ENCODE measurements at regions not wholly inside any gene's neighbourhood (a gene's known extent, or its start where the extent isn't known, plus 50 kb on each side); places are given as distances from the start of the nearest gene placed in this dataset.
"Not testable (repeated sequence)": the region's sequence is repeated elsewhere in the genome, so short reads cannot be mapped to it uniquely, and the experiment has no call there.

GRCh38 chr11:122022646-122023045, 93.4 kb downstream of the BLID start:
- no peak for DNase-seq (ENCODE audit: low spot score)

- DNase-seq (ENCODE audit: low spot score), result no peak
Measured at GRCh38 chr11:122020902-122021301, 95.1 kb downstream of the BLID start.

- no peak for DNase-seq (ENCODE audit: low spot score)
Measured at GRCh38 chr11:122019908-122020694, 95.9 kb downstream of the BLID start.

GRCh38 chr11:122007601-122008071, 108.4 kb downstream of the BLID start:
- DNase-seq (ENCODE audit: low spot score), result no peak

GRCh38 chr11:122004446-122004845, 111.6 kb downstream of the BLID start:
- DNase-seq (ENCODE audit: low spot score), result no peak

- no peak for DNase-seq (ENCODE audit: low spot score)
Measured at GRCh38 chr11:122002926-122003325, 113.1 kb downstream of the BLID start.

GRCh38 chr11:122002047-122002446, 114.0 kb downstream of the BLID start:
- DNase-seq (ENCODE audit: low spot score), result no peak

- DNase-seq (ENCODE audit: low spot score), result no peak
Measured at GRCh38 chr11:121999651-122000050, 116.4 kb downstream of the BLID start.

GRCh38 chr11:121996574-121996973, 119.4 kb downstream of the BLID start:
- DNase-seq (ENCODE audit: low spot score), result no peak

GRCh38 chr11:121983901-121984300, 132.1 kb downstream of the BLID start:
- DNase-seq (ENCODE audit: low spot score), result no peak

GRCh38 chr11:121977914-121978313, 138.1 kb downstream of the BLID start:
- DNase-seq (ENCODE audit: low spot score), result not testable (repeated sequence)

GRCh38 chr11:121968638-121969037, 147.4 kb downstream of the BLID start:
- DNase-seq (ENCODE audit: low spot score), result no peak

GRCh38 chr11:121967131-121967704, 148.8 kb downstream of the BLID start:
- no peak for DNase-seq (ENCODE audit: low spot score)

GRCh38 chr11:121965330-121965729, 150.7 kb downstream of the BLID start:
- DNase-seq (ENCODE audit: low spot score), result no peak

GRCh38 chr11:121964591-121964990, 151.4 kb downstream of the BLID start:
- DNase-seq (ENCODE audit: low spot score), result no peak

GRCh38 chr11:121963846-121964245, 152.2 kb downstream of the BLID start:
- DNase-seq (ENCODE audit: low spot score), result not testable (repeated sequence)

GRCh38 chr11:121961321-121961801, 154.7 kb downstream of the BLID start:
- DNase-seq (ENCODE audit: low spot score), result no peak

GRCh38 chr11:121958971-121959325, 157.1 kb downstream of the BLID start:
- DNase-seq (ENCODE audit: low spot score), result no peak

- no peak for DNase-seq (ENCODE audit: low spot score)
Measured at GRCh38 chr11:121958323-121958970, 157.6 kb downstream of the BLID start.

GRCh38 chr11:121953122-121953521, 162.9 kb downstream of the BLID start:
- no peak for DNase-seq (ENCODE audit: low spot score)

- DNase-seq (ENCODE audit: low spot score), result no peak
Measured at GRCh38 chr11:121950160-121950559, 165.9 kb downstream of the BLID start.

- DNase-seq (ENCODE audit: low spot score), result no peak
Measured at GRCh38 chr11:121946514-121946913, 169.5 kb downstream of the BLID start.

All from germinal center (tissue), 1 donor.